IPS-20b (cell line): ENCODE measurements at regions not wholly inside any gene's neighbourhood (a gene's known extent, or its start where the extent isn't known, plus 50 kb on each side); places are given as distances from the start of the nearest gene placed in this dataset.

ENCODE experiments used
- H3K27ac ChIP-seq: one replicate; pipeline ENCODE4 v1.5.1; 2013; ENCODE audit warnings: low read length
- H3K27me3 ChIP-seq: 2 replicates; pipeline ENCODE4 v1.6.1; 2013; ENCODE audit warnings: mild to moderate bottlenecking, low read length, inconsistent platforms; ENCODE audit not compliant: insufficient read depth
- H3K36me3 ChIP-seq: 2 replicates; pipeline ENCODE4 v1.6.1; 2013; ENCODE audit warnings: low read depth, mild to moderate bottlenecking, inconsistent platforms, low read length, moderate library complexity; ENCODE audit not compliant: insufficient read depth
- H3K4me1 ChIP-seq: 2 replicates; pipeline ENCODE4 v1.6.1; 2013; ENCODE audit warnings: mild to moderate bottlenecking, control low read depth, inconsistent platforms, low read length, moderate library complexity; ENCODE audit not compliant: insufficient read depth
- H3K4me3 ChIP-seq: 2 replicates; pipeline ENCODE4 v1.5.1; 2013; ENCODE audit warnings: mild to moderate bottlenecking, low read length, inconsistent platforms
- H3K9ac ChIP-seq: 2 replicates; pipeline ENCODE4 v1.6.1; 2013; ENCODE audit warnings: low read depth, mild to moderate bottlenecking, inconsistent platforms, low read length, moderate library complexity
- H3K9me3 ChIP-seq: 2 replicates; pipeline ENCODE4 v1.6.1; 2013; ENCODE audit warnings: mild to moderate bottlenecking, low read depth, low read length, inconsistent platforms; ENCODE audit not compliant: insufficient read depth

DNA sequence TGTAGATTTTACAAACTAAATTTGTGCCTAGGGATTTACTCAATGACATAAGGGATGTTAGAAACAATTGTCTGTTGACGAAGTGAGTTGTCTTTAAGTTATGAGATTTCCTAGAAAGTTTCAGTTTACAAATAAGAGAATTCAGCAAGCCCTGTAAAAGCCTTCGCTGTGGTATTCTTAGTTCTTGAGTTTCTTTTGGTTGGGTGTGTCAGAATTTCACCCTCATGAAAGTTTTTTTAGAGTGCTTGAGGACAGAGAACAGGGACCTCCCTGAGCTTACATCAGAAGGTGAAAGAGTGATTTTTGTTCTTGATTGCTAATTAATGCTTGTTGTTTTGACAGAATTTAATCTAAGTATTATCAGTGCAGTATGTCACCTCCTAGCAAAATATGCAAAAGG is 2628.2 kb downstream of the ARAP2 start:
- Histone ChIP-seq H3K27ac (no peak overlapping the region), H3K27me3 (no peaks in the 10 kb centered on the region), H3K36me3 (no peaks in the 10 kb centered on the region), H3K4me3 (no peak overlapping the region), H3K9ac (no peak overlapping the region), H3K4me1 (no peaks in the 10 kb centered on the region), H3K9me3 (peaks cover 25% of the 10 kb centered on the region; the same call in 1 of the 2 replicates)

DNA sequence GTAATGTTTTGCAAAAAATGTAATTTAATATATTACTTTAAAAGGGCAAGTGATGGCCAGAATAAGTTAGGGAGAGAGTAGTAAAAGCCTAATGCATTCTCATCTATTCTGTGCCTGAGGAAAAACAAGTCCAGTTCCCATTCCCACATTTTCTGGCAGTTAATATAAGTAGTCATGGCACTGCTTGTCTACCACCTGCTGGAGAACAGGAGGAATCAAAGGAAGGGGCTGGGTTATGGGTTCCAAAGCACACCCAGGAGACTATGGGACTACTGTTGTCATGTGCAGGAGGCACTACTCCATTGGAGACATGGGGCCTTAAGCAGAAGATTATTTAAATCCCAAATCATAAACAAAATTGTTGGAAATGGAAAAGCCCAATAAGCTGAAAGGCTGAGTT is 2618.6 kb downstream of the ARAP2 start:
- Histone ChIP-seq H3K27me3 (no peaks in the 10 kb centered on the region), H3K9ac (no peak overlapping the region), H3K36me3 (no peaks in the 10 kb centered on the region), H3K4me1 (no peaks in the 10 kb centered on the region), H3K27ac (no peak overlapping the region), H3K9me3 (no peaks in the 10 kb centered on the region; the same call in 1 of the 2 replicates), H3K4me3 (no peak overlapping the region)

DNA sequence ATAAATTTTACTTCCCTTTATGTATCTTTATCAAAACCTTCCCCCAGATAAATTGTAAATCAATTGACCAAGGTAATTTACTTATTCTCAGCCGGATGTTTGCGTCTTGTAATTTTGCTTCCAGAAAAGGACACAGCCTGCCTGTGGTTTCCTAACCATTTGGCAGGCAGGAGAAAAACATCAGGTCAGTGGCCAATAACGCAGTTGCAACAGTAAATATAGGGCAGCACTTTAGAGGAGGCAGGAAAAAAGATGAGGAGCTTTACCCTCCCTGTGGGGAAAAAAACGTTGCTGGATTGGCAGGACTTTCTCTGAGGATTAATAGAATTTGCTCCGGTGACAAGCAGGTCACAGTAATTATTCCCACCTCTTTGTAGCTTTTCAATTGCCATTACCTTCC is 2618.1 kb downstream of the ARAP2 start:
- H3K4me1 ChIP-seq = no peaks in the 10 kb centered on the region
- no peaks in the 10 kb centered on the region for H3K36me3 ChIP-seq
- no peak overlapping the region for H3K4me3 ChIP-seq
- no peaks in the 10 kb centered on the region; the same call in 1 of the 2 replicates for H3K9me3 ChIP-seq
- H3K9ac ChIP-seq = no peak overlapping the region
- H3K27ac ChIP-seq = no peak overlapping the region
- H3K27me3 ChIP-seq = no peaks in the 10 kb centered on the region

DNA sequence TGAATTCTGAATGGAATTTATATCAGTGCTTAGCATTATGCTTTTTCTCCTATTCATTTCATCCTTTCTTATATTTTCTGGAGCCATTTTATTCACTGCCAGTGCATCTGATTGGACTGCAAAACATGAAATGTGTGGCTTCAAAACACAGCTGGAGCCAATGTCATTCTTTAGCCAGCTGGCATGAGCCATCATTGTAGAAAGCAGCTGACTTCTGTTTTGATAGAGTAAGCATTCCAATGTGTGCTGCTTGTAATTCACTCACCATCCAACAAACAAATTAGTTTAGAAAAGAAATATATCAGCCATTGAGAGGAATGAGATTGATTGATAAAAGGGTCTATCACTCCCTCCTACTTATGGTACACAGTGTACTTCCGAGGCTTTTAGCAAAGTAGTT is 2616.0 kb downstream of the ARAP2 start:
- Histone ChIP-seq H3K36me3 (no peaks in the 10 kb centered on the region), H3K4me1 (no peaks in the 10 kb centered on the region), H3K9ac (no peak overlapping the region), H3K27ac (no peak overlapping the region), H3K27me3 (no peaks in the 10 kb centered on the region), H3K4me3 (no peak overlapping the region), H3K9me3 (peaks cover 11% of the 10 kb centered on the region)

DNA sequence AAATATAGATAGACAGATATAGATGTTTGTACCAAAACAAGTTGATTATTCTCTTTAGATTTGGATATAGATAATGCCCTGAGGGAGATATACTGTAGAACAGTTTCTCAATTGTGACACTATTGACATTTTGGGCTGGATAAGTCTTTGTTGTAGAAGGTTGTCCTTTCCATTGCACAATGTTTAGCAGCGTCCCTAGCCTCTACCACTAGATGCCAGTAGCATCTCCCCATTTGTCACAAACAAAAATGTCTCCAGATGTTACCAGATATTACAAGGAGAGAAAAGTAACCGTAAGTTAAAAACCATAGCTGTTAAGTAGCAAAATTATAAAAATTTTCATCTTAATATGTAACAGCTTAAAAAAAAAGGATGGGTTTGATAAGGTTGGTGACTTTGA is 2595.3 kb downstream of the ARAP2 start:
- no peaks in the 10 kb centered on the region for H3K9me3 ChIP-seq
- H3K4me3 ChIP-seq = no peak overlapping the region
- no peaks in the 10 kb centered on the region for H3K4me1 ChIP-seq
- H3K9ac ChIP-seq = no peak overlapping the region
- H3K27me3 ChIP-seq = no peaks in the 10 kb centered on the region
- H3K36me3 ChIP-seq = no peaks in the 10 kb centered on the region
- H3K27ac ChIP-seq = no peak overlapping the region

DNA sequence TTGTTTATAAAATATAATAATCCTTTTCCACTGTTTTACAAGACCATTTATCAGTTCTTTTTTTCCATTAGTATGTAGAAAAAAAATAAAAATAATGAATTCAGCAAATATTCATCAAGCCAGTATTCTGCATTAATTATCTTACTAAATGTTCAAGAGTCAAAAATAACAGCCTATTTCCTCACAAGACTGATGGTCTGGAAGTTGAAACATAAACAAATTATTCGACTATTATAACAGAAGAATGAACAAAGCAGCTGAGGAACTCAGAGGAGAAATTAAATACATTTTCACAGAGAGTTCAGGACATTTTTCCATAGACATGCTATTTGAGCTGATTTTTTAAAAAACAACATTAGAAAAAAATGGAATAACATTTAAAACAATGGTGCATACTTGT is 2594.8 kb downstream of the ARAP2 start:
- Histone ChIP-seq H3K4me1 (no peaks in the 10 kb centered on the region), H3K9ac (no peak overlapping the region), H3K9me3 (no peaks in the 10 kb centered on the region), H3K4me3 (no peak overlapping the region), H3K27me3 (no peaks in the 10 kb centered on the region), H3K36me3 (no peaks in the 10 kb centered on the region), H3K27ac (no peak overlapping the region)

DNA sequence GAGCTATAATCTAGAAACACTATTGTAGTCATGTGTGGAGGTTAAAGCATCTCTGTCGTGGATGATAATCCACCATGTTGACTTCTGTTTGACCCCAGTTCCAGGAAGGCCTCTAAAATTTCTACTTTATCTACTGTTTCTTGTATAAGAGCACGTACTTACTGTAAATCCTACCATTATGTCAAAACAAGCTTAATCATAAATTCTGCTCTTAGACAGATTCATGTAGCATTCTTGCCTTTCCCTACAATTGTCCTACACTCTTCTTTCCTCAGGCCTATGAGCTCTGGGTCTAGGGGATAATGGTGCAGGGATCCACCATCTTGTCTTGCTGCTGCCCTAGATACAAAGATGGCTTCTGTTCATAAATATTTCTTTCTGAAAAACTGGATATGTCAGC is 2594.3 kb downstream of the ARAP2 start:
- H3K27ac ChIP-seq = no peak overlapping the region
- no peaks in the 10 kb centered on the region for H3K4me1 ChIP-seq
- no peak overlapping the region for H3K4me3 ChIP-seq
- H3K27me3 ChIP-seq = no peaks in the 10 kb centered on the region
- no peaks in the 10 kb centered on the region for H3K9me3 ChIP-seq
- H3K9ac ChIP-seq = no peak overlapping the region
- H3K36me3 ChIP-seq = no peaks in the 10 kb centered on the region

DNA sequence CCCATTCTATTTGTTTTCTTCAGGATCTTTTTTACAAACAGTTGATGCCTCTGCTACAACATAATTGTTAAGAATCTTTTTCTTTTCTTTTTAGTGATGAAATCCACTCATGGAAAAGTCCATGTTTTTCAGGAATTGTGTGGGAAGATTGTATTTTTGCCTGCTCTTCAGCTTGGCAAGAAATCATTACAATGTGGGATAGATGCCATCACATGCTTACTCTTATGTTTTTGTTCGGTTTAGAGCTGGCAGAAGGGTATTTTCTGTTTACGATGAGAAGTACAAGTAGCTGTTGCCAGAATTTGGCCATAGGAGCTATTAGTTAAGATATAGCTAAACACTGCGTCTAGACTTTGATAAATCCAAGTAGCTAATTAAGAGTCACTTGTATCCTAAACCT is 2585.3 kb downstream of the ARAP2 start:
- Histone ChIP-seq H3K36me3 (no peaks in the 10 kb centered on the region), H3K9me3 (peaks cover 11% of the 10 kb centered on the region)

DNA sequence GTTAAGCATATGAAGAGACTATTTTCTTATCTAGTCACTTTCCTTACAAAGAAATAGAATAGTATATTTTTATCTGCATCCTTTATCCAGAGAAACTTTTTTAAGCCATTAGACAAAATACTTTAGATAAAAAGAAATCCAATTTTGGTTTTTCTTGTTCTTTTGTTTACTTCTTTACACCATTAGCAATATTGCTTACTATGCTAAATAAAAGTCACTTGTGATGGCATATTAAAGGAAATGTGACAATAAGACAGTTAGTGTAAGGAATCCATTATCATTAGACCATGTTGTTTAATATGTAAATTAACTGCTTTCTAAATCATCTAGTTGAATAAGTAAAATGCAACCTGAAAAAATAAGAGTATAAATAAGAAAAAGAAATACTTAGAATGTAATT is 2582.7 kb downstream of the ARAP2 start:
- no peaks in the 10 kb centered on the region for H3K4me1 ChIP-seq
- H3K9ac ChIP-seq = no peak overlapping the region
- H3K27me3 ChIP-seq = no peaks in the 10 kb centered on the region
- no peak overlapping the region for H3K27ac ChIP-seq
- H3K4me3 ChIP-seq = no peak overlapping the region
- H3K9me3 ChIP-seq = peaks cover 11% of the 10 kb centered on the region
- no peaks in the 10 kb centered on the region for H3K36me3 ChIP-seq

More for the DNA sequence above, 2585.3 kb downstream of the ARAP2 start:
- Histone ChIP-seq H3K4me1 (no peaks in the 10 kb centered on the region), H3K27ac (no peak overlapping the region), H3K9ac (no peak overlapping the region), H3K4me3 (no peak overlapping the region), H3K27me3 (no peaks in the 10 kb centered on the region)

DNA sequence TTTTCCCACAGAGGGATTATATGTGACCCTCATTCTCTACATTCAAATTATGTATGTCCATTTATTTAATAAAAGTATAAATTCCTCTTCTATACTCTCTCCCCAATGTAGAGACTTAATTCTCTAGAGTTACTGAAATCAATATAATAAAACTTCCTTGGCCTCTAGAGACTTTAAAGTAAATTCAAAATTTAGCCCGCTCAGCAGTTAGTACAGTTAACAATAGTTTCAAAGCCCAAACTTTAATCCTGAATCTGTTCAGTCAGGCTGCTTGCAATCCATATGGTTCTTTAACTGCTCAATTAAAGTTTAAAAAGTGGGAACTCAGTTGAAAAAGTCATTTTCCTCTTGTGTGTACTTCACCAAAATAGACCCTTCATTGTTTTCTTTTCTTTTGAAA is 2558.4 kb downstream of the ARAP2 start:
- Histone ChIP-seq H3K27ac (no peak overlapping the region), H3K9ac (no peak overlapping the region), H3K36me3 (no peaks in the 10 kb centered on the region), H3K4me1 (no peaks in the 10 kb centered on the region), H3K27me3 (no peaks in the 10 kb centered on the region), H3K9me3 (peaks cover 5% of the 10 kb centered on the region), H3K4me3 (no peak overlapping the region)

DNA sequence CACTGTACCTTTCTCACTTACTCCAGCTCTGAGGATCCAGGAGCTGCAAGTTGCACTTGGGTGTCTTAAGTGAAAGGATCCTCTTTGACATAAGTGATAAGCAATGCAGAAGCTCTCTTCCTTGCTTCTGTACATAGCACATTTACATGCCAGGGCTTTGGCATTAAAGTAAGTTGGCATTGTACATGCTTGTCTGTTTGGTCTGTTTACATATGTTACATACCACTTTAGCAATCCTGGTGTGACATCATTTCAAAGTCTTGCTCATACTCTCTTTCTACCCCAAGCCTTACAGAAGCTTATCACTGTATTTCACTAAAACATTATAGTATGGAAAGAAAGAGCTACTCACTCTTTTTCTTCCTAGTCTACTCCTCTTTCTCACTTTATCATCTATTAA is 2548.3 kb downstream of the ARAP2 start:
- Histone ChIP-seq H3K9me3 (peaks cover 13% of the 10 kb centered on the region), H3K27me3 (no peaks in the 10 kb centered on the region), H3K4me3 (no peak overlapping the region), H3K4me1 (no peaks in the 10 kb centered on the region), H3K36me3 (no peaks in the 10 kb centered on the region), H3K27ac (no peak overlapping the region), H3K9ac (no peak overlapping the region)

DNA sequence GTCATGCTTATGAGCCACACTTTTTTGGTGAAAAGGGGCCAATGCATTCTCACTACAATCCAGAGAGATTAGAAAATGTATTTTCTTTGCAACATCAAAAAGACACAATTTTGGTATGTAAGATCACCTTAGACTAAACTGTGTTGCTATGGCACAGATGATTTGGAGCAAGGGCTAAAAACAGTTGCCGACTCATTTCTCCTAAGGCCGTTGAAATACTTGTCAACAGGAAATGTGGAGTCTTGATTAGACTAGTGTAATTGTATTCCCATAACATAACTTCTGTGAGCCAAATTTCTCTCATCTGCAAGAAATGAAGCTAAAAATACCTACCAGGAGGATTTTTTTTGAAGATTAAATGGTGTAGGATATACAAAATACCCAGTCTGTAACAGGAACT is 2547.7 kb downstream of the ARAP2 start:
- Histone ChIP-seq H3K4me1 (no peaks in the 10 kb centered on the region), H3K9ac (no peak overlapping the region), H3K27ac (no peak overlapping the region), H3K4me3 (no peak overlapping the region), H3K27me3 (no peaks in the 10 kb centered on the region), H3K9me3 (peaks cover 13% of the 10 kb centered on the region), H3K36me3 (no peaks in the 10 kb centered on the region)

DNA sequence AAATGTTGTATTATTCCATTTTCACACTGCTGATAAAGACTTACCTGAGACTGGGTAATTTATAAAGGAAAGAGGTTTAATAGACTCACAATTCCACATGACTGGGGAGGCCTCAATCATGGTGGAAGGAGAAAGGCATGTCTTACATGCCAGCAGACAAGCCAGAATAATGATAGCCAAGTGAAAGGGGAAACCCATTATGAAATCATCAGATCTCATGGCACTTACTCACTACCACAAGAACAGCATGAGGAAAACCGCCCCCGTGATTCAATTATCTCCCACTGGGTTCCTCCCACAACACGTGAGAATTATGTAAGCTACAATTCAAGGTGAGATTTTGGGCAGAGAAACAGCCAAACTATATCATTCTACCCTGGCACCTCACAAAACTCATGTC is 2535.1 kb downstream of the ARAP2 start:
- no peak overlapping the region for H3K9ac ChIP-seq
- H3K36me3 ChIP-seq = no peaks in the 10 kb centered on the region
- H3K4me3 ChIP-seq = no peak overlapping the region
- no peak overlapping the region for H3K27ac ChIP-seq
- H3K27me3 ChIP-seq = no peaks in the 10 kb centered on the region
- H3K4me1 ChIP-seq = no peaks in the 10 kb centered on the region
- H3K9me3 ChIP-seq = peaks cover 34% of the 10 kb centered on the region; the same call in 1 of the 2 replicates
